Fibroblast of lung (primary cell): ENCODE measurements at regions not wholly inside any gene's neighbourhood (a gene's known extent, or its start where the extent isn't known, plus 50 kb on each side); places are given as distances from the start of the nearest gene placed in this dataset.

ENCODE experiments used
- DNase-seq, 2 donors: peaks; one replicate each; pipeline versions ENCODE4 v3.0.0 to v3.0.0-alpha.2; 2010; ENCODE audit warnings: low read depth in 2 of 2
- H2AFZ ChIP-seq: 2 replicates; pipeline ENCODE4 v1.5.1; 2012; ENCODE audit warnings: low read length, control low read depth, inconsistent platforms
- H3K27ac ChIP-seq: 2 replicates; pipeline ENCODE4 v1.5.1; 2011; ENCODE audit warnings: low read length, control low read depth; ENCODE audit not compliant: insufficient read depth
- H3K27me3 ChIP-seq: 2 replicates; pipeline ENCODE4 v1.5.1; 2011; ENCODE audit warnings: mild to moderate bottlenecking, low read length; ENCODE audit not compliant: control insufficient read depth, insufficient read depth
- H3K36me3 ChIP-seq: 2 replicates; pipeline ENCODE4 v1.5.1; 2011; ENCODE audit warnings: low read length; ENCODE audit not compliant: control insufficient read depth, insufficient read depth
- H3K4me1 ChIP-seq: 2 replicates; pipeline ENCODE4 v1.5.1; 2011; ENCODE audit warnings: low read length; ENCODE audit not compliant: control insufficient read depth, insufficient read depth; ENCODE audit errors: extremely low read depth
- H3K4me2 ChIP-seq: 2 replicates; pipeline ENCODE4 v1.5.1; 2011; ENCODE audit warnings: low read length, control low read depth; ENCODE audit not compliant: insufficient read depth; ENCODE audit errors: extremely low read depth
- H3K4me3 ChIP-seq, 4 experiments: fragments of 200-600 bp in 1 of 4; sonication (generic) in 1 of 4; replicated peaks in 1 of 4; 2 replicates each; pipeline ENCODE4 v1.5.1; 2011 to 2016; ENCODE audit warnings: low read length in 4 of 4, low read depth in 3 of 4, mild to moderate bottlenecking in 3 of 4, control low read depth in 2 of 4, inconsistent platforms in 1 of 4, mixed read lengths in 1 of 4; ENCODE audit not compliant: insufficient read depth in 1 of 4; ENCODE audit errors: control extremely low read depth in 1 of 4
- H3K79me2 ChIP-seq: 2 replicates; pipeline ENCODE4 v1.5.1; 2012; ENCODE audit warnings: mild to moderate bottlenecking, low read length, inconsistent platforms; ENCODE audit not compliant: control insufficient read depth, insufficient read depth
- H3K9ac ChIP-seq: 2 replicates; pipeline ENCODE4 v1.5.1; 2011; ENCODE audit warnings: mild to moderate bottlenecking, low read length, control low read depth; ENCODE audit not compliant: insufficient read depth
- H3K9me3 ChIP-seq: 2 replicates; pipeline ENCODE4 v1.5.1; 2012; ENCODE audit warnings: low read depth, low read length; ENCODE audit not compliant: control insufficient read depth, insufficient read depth
- H4K20me1 ChIP-seq: 2 replicates; pipeline ENCODE4 v1.5.1; 2011; ENCODE audit warnings: low read length; ENCODE audit not compliant: control insufficient read depth, insufficient read depth; ENCODE audit errors: extremely low read depth
- EZH2 ChIP-seq: IDR thresholded peaks from 2 replicates; pipeline ENCODE4 v1.5.1; 2012; ENCODE audit warnings: low read length, control low read depth, mild to moderate bottlenecking; ENCODE audit errors: missing control alignments
- TF ChIP-seq, protein P1 (sequence below), 2 donors: IDR thresholded peaks in 1 of 2; conservative IDR thresholded peaks in 1 of 2; 1 replicate in 1 of 2; 2 replicates in 1 of 2; pipeline ENCODE4 v1.5.1; 2011 to 2012; ENCODE audit warnings: low read length in 2 of 2, control low read depth in 1 of 2, inconsistent platforms in 1 of 2, low read depth in 1 of 2, mild to moderate bottlenecking in 1 of 2

- Histone ChIP-seq H3K36me3 (no peaks in the 10 kb centered on the region), H3K4me2 (no peak overlapping the region), H4K20me1 (no peaks in the 10 kb centered on the region), H3K9me3 (no peaks in the 10 kb centered on the region), H2AFZ (no peak overlapping the region), H3K4me1 (no peaks in the 10 kb centered on the region), H3K27me3 (no peaks in the 10 kb centered on the region), H3K79me2 (no peaks in the 10 kb centered on the region), H3K27ac (no peak overlapping the region), H3K4me3 (no peak overlapping the region), H3K9ac (no peak overlapping the region)
- no peak for DNase-seq
- no peak for TF ChIP-seq EZH2
- TF ChIP-seq, protein P1, sequence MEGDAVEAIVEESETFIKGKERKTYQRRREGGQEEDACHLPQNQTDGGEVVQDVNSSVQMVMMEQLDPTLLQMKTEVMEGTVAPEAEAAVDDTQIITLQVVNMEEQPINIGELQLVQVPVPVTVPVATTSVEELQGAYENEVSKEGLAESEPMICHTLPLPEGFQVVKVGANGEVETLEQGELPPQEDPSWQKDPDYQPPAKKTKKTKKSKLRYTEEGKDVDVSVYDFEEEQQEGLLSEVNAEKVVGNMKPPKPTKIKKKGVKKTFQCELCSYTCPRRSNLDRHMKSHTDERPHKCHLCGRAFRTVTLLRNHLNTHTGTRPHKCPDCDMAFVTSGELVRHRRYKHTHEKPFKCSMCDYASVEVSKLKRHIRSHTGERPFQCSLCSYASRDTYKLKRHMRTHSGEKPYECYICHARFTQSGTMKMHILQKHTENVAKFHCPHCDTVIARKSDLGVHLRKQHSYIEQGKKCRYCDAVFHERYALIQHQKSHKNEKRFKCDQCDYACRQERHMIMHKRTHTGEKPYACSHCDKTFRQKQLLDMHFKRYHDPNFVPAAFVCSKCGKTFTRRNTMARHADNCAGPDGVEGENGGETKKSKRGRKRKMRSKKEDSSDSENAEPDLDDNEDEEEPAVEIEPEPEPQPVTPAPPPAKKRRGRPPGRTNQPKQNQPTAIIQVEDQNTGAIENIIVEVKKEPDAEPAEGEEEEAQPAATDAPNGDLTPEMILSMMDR (conservative IDR thresholded peaks at IDR 0.05 in 1 of 2, IDR thresholded peaks at IDR 0.05 in 1 of 2; ENCODE audit: low read depth in 1 of 2, low read length in 2 of 2): no peak
Observed at GRCh38 chr2:160683206-160683605, 189.6 kb upstream of the RBMS1 start.

DNA sequence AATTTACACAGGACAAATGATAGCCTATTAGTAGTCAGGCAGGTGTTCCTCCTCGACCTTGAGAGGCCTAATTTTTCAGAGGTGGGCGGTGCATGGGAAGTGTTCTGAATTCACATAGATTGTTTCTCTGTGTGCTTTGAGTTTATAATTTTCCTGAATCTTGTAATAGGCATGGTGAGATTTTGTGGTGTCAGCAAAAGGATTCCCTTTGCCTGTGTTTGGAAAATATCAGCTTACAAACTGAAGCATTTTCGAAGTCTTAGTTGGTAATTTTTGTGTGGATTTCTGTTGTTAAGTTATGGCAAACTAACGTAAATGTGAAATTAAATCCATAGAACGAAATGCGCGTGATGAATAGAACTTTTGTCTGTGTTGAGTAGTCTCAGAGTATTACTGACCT is 194.0 kb upstream of the RBMS1 start:
- Histone ChIP-seq H3K4me2 (no peak overlapping the region), H3K4me1 (no peaks in the 10 kb centered on the region), H2AFZ (no peak overlapping the region), H3K9ac (no peak overlapping the region), H4K20me1 (no peaks in the 10 kb centered on the region), H3K27me3 (no peaks in the 10 kb centered on the region), H3K4me3 (no peak overlapping the region), H3K27ac (no peak overlapping the region), H3K36me3 (no peaks in the 10 kb centered on the region), H3K79me2 (no peaks in the 10 kb centered on the region), H3K9me3 (no peaks in the 10 kb centered on the region)
- DNase-seq: no peak
- TF ChIP-seq EZH2: no peak
- TF ChIP-seq, protein P1 (conservative IDR thresholded peaks at IDR 0.05 in 1 of 2, IDR thresholded peaks at IDR 0.05 in 1 of 2; ENCODE audit: low read depth in 1 of 2, low read length in 2 of 2): no peak

- Histone ChIP-seq H3K4me2 (no peak overlapping the region), H2AFZ (no peak overlapping the region), H3K9me3 (no peaks in the 10 kb centered on the region), H3K27ac (no peak overlapping the region), H3K79me2 (no peaks in the 10 kb centered on the region), H3K9ac (no peak overlapping the region), H3K4me1 (no peaks in the 10 kb centered on the region), H3K36me3 (no peaks in the 10 kb centered on the region), H3K4me3 (no peak overlapping the region), H4K20me1 (no peaks in the 10 kb centered on the region), H3K27me3 (no peaks in the 10 kb centered on the region)
- DNase-seq: no peak
- no peak for TF ChIP-seq EZH2
Observed at GRCh38 chr2:160689441-160689840, 195.8 kb upstream of the RBMS1 start.
